ENCODE measurements at regions not wholly inside any gene's neighbourhood (a gene's known extent, or its start where the extent isn't known, plus 50 kb on each side); places are given as distances from the start of the nearest gene placed in this dataset.

GRCh38 chr2:30084915-30085314 lies 61.9 kb upstream of the YPEL5 start:
- Mint-ChIP-seq H3K27me3 (ENCODE audit: low read depth) (peaks cover 5% of the 10 kb centered on the region; the same call in 1 of the 2 replicates), H3K4me1 (peaks cover 8% of the 10 kb centered on the region in 2 experiments), H3K36me3 (ENCODE audit: insufficient read depth in 1 of 3, low read depth in 3 of 3) (no peaks in the 10 kb centered on the region), H3K9me3 (no peaks in the 10 kb centered on the region), H3K27ac (peak overlapping the region in 1 of 3 experiments; percentile 68; a peak in 2 of 7 replicates), H3K4me3 (no peak overlapping the region)
- Histone ChIP-seq H4K5ac (ENCODE audit: insufficient read length, low read depth, low read length) (no peak overlapping the region), H3K79me1 (ENCODE audit: insufficient read depth, low read depth, low read length, poor library complexity, severe bottlenecking) (no peaks in the 10 kb centered on the region), H3K27ac (ENCODE audit: insufficient read length, low read depth, low read length) (no peak overlapping the region), H3K23me2 (ENCODE audit: insufficient read length, low read depth, low read length, poor library complexity, severe bottlenecking) (no peaks in the 10 kb centered on the region), H3K27me3 (ENCODE audit: insufficient read depth, low read length) (no peaks in the 10 kb centered on the region), H3K23ac (ENCODE audit: insufficient read length, low read depth, low read length) (no peak overlapping the region), H3K79me2 (ENCODE audit: insufficient read depth, low read length) (no peaks in the 10 kb centered on the region), H4K8ac (replicated peaks; ENCODE audit: insufficient read length, low read depth, low read length) (no peak overlapping the region), H3K4me2 (ENCODE audit: insufficient read depth, insufficient read length, low read length) (no peak overlapping the region), H3K18ac (ENCODE audit: insufficient read length, low read depth, low read length) (no peak overlapping the region), H2BK120ac (ENCODE audit: low read depth, low read length, poor library complexity, severe bottlenecking) (no peak overlapping the region), H3T11ph (ENCODE audit: low read length) (no peak overlapping the region), H2BK5ac (ENCODE audit: insufficient read length, low read length) (no peak overlapping the region), H3K9ac (ENCODE audit: extremely low read depth, insufficient read length, low read length) (no peak overlapping the region), H2BK20ac (ENCODE audit: low read depth, low read length, poor library complexity, severe bottlenecking) (no peak overlapping the region), H3K14ac (ENCODE audit: insufficient read depth, low read length) (no peak overlapping the region), H3K56ac (ENCODE audit: insufficient read length, low read depth, low read length) (no peak overlapping the region), H4K20me1 (ENCODE audit: control insufficient read depth, insufficient read depth, insufficient read length) (no peaks in the 10 kb centered on the region), H2AFZ (ENCODE audit: low read length) (no peak overlapping the region), H2BK15ac (ENCODE audit: low read depth, low read length) (no peak overlapping the region), H2BK12ac (ENCODE audit: insufficient read length, low read depth, low read length) (no peak overlapping the region), H3K4me1 (ENCODE audit: insufficient read depth, low read length) (peaks cover 4% of the 10 kb centered on the region), H3K9me3 (ENCODE audit: control insufficient read depth, low read depth, low read length) (no peaks in the 10 kb centered on the region), H3K4ac (ENCODE audit: low read depth, low read length) (no peak overlapping the region), H2AK5ac (ENCODE audit: insufficient read length, low read length) (no peak overlapping the region), H4K91ac (ENCODE audit: insufficient read length, low read depth, low read length) (no peak overlapping the region)
- DNase-seq: no peak
- no peak for TF ChIP-seq CTCF (conservative IDR thresholded peaks at IDR 0.05)
- no CpG with 5 or more reads among the region's 4 CpGs for WGBS (ENCODE audit: extremely low coverage, insufficient read length, low lambda C conversion rate)
